ENCODE measurements at regions not wholly inside any gene's neighbourhood (a gene's known extent, or its start where the extent isn't known, plus 50 kb on each side); places are given as distances from the start of the nearest gene placed in this dataset.
"Not testable (repeated sequence)": the region's sequence is repeated elsewhere in the genome, so short reads cannot be mapped to it uniquely, and the experiment has no call there.

DNA sequence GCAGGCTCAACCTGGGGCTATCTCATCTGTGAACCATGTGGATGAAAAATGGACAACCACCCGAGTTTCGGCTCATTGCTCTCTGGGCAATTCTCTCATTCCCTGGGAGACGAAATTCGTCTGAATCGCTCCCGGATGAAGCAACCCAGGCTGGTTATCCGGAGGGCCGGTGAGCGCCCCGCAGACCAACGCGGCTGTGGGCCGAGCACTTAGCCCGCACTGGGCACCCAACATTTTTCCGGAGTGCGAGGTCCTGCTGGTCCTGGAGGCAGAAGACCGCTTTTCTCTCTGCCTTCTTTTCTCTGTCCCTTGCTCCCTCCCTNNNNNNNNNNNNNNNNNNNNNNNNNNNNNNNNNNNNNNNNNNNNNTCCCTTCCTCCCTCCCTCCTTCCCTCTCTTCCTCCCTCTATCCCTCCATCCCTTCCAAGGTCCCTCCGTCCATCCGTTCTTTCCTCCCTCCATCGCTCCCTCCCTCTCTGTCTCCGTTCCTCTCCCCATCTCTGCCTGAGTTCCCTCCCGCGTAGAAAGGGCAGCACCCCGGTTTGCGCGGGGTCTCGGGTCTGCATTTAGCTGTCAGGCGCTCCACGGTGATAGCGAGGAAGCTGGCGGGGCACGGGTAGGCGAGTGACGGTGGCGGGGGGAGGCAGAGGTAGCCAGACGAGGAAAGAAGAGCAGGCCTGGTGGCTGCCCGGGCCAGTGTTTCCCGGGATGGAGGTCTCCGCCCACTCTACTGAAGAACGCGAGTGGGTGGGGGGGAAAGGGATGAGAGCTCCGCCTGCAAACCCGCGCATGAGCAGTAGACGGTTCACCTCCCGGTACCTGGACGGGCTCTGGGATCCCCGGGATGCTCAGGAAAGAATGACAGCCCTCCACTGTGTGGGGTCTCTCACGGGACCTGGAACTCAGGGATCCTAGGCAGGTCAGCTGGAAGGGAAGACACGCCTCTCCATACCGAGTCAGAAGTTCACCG, 1809.7 kb upstream of the DEFB115 start:
- not testable (repeated sequence) for H3K27me3 ChIP-seq (ENCODE audit: insufficient read depth, low read depth); H2AFZ ChIP-seq (ENCODE audit: low read depth); H3K79me2 ChIP-seq (ENCODE audit: insufficient read depth, low read depth); H3K4me2 ChIP-seq; H3K27ac ChIP-seq; H3K9ac ChIP-seq; H3K36me3 ChIP-seq (ENCODE audit: insufficient read depth); H4K20me1 ChIP-seq (ENCODE audit: insufficient read depth); H3K4me3 ChIP-seq (IDR thresholded peaks at IDR 0.05; ENCODE audit: insufficient read depth, low read depth, low read length)
- H3K4me1 ChIP-seq (ENCODE audit: low read depth, poor library complexity, severe bottlenecking) = peaks cover 11% of the 10 kb centered on the region

DNA sequence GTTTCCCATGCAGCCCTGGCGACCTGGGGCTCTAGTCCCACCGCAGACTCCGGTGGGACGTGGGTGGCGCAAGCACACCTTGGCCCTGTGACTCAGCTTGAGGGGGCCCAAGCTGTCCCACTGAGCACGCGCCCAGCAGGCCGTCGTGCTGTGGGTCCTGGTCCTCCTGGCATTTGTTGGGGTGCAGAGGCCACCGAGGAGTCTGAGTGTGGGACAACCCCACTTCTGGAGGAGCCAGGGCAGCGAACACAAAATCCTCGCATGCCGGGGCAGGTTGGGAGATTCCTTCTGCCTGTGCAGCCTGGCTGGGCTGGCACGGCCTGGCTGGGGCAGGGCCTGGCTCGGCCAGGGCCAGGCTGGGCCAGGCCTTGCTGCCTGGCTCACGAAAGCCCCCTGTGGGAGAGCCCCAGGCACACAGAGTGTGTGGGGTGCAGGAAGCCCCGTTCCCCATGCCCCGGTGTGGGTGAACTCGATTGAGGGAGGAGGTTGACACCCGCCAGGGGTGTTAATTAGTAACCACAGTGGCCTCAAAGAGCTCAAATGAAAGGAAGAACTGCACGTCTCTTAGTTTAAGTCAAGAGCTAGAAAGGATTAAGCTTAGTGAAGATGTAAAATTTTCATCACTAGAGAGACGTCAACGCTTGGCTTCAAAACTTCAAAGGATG, 1808.5 kb upstream of the DEFB115 start:
- Histone ChIP-seq H3K4me1 (ENCODE audit: low read depth, poor library complexity, severe bottlenecking) (peaks cover 3% of the 10 kb centered on the region), H3K4me3 (IDR thresholded peaks at IDR 0.05; ENCODE audit: insufficient read depth, low read depth, low read length) (no peak overlapping the region), H3K4me2 (no peak overlapping the region), H2AFZ (ENCODE audit: low read depth) (no peak overlapping the region), H3K79me2 (ENCODE audit: insufficient read depth, low read depth) (no peaks in the 10 kb centered on the region), H3K9ac (no peak overlapping the region), H4K20me1 (ENCODE audit: insufficient read depth) (no peaks in the 10 kb centered on the region), H3K36me3 (ENCODE audit: insufficient read depth) (no peaks in the 10 kb centered on the region), H3K27me3 (ENCODE audit: insufficient read depth, low read depth) (no peaks in the 10 kb centered on the region), H3K27ac (no peak overlapping the region)
- TF ChIP-seq, protein P1, sequence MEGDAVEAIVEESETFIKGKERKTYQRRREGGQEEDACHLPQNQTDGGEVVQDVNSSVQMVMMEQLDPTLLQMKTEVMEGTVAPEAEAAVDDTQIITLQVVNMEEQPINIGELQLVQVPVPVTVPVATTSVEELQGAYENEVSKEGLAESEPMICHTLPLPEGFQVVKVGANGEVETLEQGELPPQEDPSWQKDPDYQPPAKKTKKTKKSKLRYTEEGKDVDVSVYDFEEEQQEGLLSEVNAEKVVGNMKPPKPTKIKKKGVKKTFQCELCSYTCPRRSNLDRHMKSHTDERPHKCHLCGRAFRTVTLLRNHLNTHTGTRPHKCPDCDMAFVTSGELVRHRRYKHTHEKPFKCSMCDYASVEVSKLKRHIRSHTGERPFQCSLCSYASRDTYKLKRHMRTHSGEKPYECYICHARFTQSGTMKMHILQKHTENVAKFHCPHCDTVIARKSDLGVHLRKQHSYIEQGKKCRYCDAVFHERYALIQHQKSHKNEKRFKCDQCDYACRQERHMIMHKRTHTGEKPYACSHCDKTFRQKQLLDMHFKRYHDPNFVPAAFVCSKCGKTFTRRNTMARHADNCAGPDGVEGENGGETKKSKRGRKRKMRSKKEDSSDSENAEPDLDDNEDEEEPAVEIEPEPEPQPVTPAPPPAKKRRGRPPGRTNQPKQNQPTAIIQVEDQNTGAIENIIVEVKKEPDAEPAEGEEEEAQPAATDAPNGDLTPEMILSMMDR (conservative IDR thresholded peaks at IDR 0.05; ENCODE audit: low read depth, low read length) = no peak

DNA sequence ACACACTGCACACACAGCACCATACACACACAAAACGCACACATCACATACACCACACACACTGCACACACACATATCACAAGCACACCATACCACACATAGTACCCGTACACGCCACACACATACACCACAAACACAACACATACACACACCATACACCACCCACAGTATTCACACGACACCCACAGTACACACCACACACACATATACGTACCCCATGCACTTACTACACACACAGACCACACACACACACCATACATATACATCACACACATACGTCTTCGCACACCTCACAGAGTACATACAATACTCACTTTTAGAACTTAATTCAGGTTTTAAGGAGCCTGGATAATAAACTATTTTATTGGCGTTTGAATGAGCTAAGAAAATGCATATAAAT, 1805.3 kb upstream of the DEFB115 start:
- TF ChIP-seq, protein P1 (conservative IDR thresholded peaks at IDR 0.05; ENCODE audit: low read depth, low read length) = no peak

DNA sequence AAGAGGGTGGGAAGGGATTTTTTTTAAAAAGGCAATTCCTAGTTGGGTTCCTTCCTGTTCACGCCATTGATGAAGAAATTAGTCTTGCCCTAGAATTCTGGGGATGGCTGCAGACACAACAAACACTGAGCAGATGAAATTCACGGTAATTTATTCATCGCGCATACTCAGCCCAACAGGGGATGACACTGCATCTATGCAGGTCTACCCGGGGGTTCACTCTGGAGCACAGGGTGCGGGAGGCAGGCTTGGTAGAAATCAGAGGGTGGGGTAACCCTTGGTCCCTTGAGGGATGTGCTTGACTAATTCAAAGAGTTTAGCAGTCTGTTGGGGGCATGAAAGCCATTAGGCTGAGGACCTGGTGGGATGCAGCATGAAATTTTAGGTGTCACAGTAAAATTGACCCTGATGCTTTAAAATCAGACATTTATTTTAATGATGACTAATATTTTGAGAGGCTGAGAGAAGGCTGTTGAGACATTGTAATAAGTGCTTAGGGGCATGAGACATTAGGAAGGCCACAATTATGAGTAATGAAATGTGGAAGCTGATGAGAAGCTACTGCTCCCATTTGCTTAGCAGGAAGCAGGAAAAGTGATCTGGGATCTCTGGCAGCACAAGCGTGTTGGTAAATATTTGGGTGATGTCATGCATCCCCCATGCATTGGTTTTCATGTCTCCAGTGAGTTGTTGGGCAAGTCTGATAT, 1800.3 kb upstream of the DEFB115 start:
- not testable (repeated sequence) for H3K79me2 ChIP-seq (ENCODE audit: insufficient read depth, low read depth); H3K4me1 ChIP-seq (ENCODE audit: low read depth, poor library complexity, severe bottlenecking); H4K20me1 ChIP-seq (ENCODE audit: insufficient read depth); H3K4me3 ChIP-seq (IDR thresholded peaks at IDR 0.05; ENCODE audit: insufficient read depth, low read depth, low read length); H2AFZ ChIP-seq (ENCODE audit: low read depth); H3K4me2 ChIP-seq; H3K36me3 ChIP-seq (ENCODE audit: insufficient read depth); H3K9ac ChIP-seq; H3K27ac ChIP-seq; H3K27me3 ChIP-seq (ENCODE audit: insufficient read depth, low read depth)

More for the DNA sequence above, 1805.3 kb upstream of the DEFB115 start:
- Histone ChIP-seq H2AFZ (ENCODE audit: low read depth) (no peak overlapping the region), H3K4me2 (no peak overlapping the region), H3K4me1 (ENCODE audit: low read depth, poor library complexity, severe bottlenecking) (no peaks in the 10 kb centered on the region), H4K20me1 (ENCODE audit: insufficient read depth) (no peaks in the 10 kb centered on the region), H3K27ac (no peak overlapping the region), H3K79me2 (ENCODE audit: insufficient read depth, low read depth) (no peaks in the 10 kb centered on the region), H3K36me3 (ENCODE audit: insufficient read depth) (no peaks in the 10 kb centered on the region), H3K9ac (no peak overlapping the region), H3K4me3 (IDR thresholded peaks at IDR 0.05; ENCODE audit: insufficient read depth, low read depth, low read length) (no peak overlapping the region), H3K27me3 (ENCODE audit: insufficient read depth, low read depth) (no peaks in the 10 kb centered on the region)

DNA sequence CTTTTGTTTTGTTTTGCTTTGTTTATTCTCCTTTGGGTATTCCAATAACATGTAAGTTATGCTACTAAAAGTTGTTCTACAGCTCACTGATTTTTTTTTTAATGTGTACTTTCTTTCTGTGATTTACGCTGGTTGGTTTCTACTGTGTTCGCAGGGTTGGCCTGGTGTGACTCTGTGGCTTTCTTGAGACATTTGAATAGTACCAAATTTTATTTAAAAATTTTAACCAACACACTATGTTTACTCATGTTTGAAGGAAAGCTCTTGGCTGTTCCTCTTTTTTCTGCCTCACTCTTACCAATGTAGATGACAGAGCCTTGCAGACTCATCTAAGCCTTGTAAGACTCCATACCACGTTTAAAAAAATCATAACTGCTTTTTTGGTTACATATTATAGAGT, 1784.9 kb upstream of the DEFB115 start:
- H3K9ac ChIP-seq = no peak overlapping the region
- no peaks in the 10 kb centered on the region for H3K27me3 ChIP-seq (ENCODE audit: insufficient read depth, low read depth)
- TF ChIP-seq, protein P1 (conservative IDR thresholded peaks at IDR 0.05; ENCODE audit: low read depth, low read length) = no peak
- H3K79me2 ChIP-seq (ENCODE audit: insufficient read depth, low read depth) = no peaks in the 10 kb centered on the region
- H3K27ac ChIP-seq = no peak overlapping the region
- H4K20me1 ChIP-seq (ENCODE audit: insufficient read depth) = no peaks in the 10 kb centered on the region
- H3K36me3 ChIP-seq (ENCODE audit: insufficient read depth) = no peaks in the 10 kb centered on the region
- no peak overlapping the region for H2AFZ ChIP-seq (ENCODE audit: low read depth)
- no peak overlapping the region for H3K4me2 ChIP-seq
- H3K4me1 ChIP-seq (ENCODE audit: low read depth, poor library complexity, severe bottlenecking) = no peaks in the 10 kb centered on the region
- no peak overlapping the region for H3K4me3 ChIP-seq (IDR thresholded peaks at IDR 0.05; ENCODE audit: insufficient read depth, low read depth, low read length)

DNA sequence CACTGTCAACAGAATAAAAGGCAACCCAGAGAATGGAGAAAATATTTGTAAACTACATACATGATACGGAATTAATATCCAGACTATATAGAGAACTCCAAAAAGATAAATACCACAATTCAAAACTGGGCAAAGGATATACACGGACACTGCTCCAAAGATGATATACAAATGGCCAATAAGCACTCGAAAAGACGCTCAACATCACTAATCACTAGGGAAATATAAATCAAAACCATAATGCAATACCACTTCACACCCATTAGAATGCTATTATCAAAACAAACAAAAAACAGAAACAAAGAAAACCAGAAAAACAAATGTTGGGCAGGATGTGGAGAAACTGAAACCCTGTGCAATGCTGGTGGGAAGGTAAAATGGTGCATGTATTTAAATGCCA, 1764.6 kb upstream of the DEFB115 start:
- H3K4me3 ChIP-seq (IDR thresholded peaks at IDR 0.05; ENCODE audit: insufficient read depth, low read depth, low read length); H3K4me2 ChIP-seq; H3K27me3 ChIP-seq (ENCODE audit: insufficient read depth, low read depth): not testable (repeated sequence)

DNA sequence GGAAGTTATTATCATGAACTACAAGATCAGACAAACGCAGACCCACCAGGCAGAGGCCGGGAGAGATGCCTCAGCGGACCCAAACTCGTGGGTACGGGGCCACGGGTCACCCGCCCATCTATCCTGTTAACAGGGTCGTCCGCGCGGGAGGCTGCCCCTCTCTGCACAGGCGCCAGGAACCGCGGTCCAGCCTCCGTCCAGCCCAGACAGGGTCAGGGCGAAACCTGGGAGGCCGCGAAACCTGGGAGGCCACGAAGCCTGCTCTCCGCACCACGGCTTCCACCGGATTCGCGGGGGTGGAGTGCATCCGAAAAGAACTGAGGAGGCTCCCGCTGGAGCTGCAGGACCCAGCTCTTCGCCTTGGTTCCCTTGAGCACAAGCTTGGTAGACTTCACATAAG, 1760.7 kb upstream of the DEFB115 start:
- H2AFZ ChIP-seq (ENCODE audit: low read depth); H3K9ac ChIP-seq; H3K4me2 ChIP-seq; H3K27me3 ChIP-seq (ENCODE audit: insufficient read depth, low read depth); H3K27ac ChIP-seq; H4K20me1 ChIP-seq (ENCODE audit: insufficient read depth); H3K4me1 ChIP-seq (ENCODE audit: low read depth, poor library complexity, severe bottlenecking); H3K4me3 ChIP-seq (IDR thresholded peaks at IDR 0.05; ENCODE audit: insufficient read depth, low read depth, low read length); H3K79me2 ChIP-seq (ENCODE audit: insufficient read depth, low read depth); H3K36me3 ChIP-seq (ENCODE audit: insufficient read depth): not testable (repeated sequence)

More for the DNA sequence above, 1764.6 kb upstream of the DEFB115 start:
- H3K4me1 ChIP-seq (ENCODE audit: low read depth, poor library complexity, severe bottlenecking); H3K79me2 ChIP-seq (ENCODE audit: insufficient read depth, low read depth); H3K9ac ChIP-seq; H3K27ac ChIP-seq; H2AFZ ChIP-seq (ENCODE audit: low read depth); H4K20me1 ChIP-seq (ENCODE audit: insufficient read depth); H3K36me3 ChIP-seq (ENCODE audit: insufficient read depth): not testable (repeated sequence)
